ENCODE measurements at regions not wholly inside any gene's neighbourhood (a gene's known extent, or its start where the extent isn't known, plus 50 kb on each side); places are given as distances from the start of the nearest gene placed in this dataset.
"Not testable (repeated sequence)": the region's sequence is repeated elsewhere in the genome, so short reads cannot be mapped to it uniquely, and the experiment has no call there.

GRCh38 chr4:127463883-127464282 lies 168.9 kb upstream of the INTU start:
- no peak overlapping the region for H3K27ac ChIP-seq
- no peak for DNase-seq (ENCODE audit: low read depth, low spot score)

- H3K27ac ChIP-seq: no peak overlapping the region
These were observed 163.2 kb upstream of the INTU start for GRCh38 chr4:127469542-127469941.

GRCh38 chr4:127469959-127470809 lies 162.6 kb upstream of the INTU start:
- H3K27ac ChIP-seq: no peak overlapping the region
- no peak for DNase-seq (ENCODE audit: low read depth, low spot score)

More at GRCh38 chr4:127469542-127469941, 163.2 kb upstream of the INTU start:
- no peak for DNase-seq (ENCODE audit: low read depth, low spot score)

GRCh38 chr4:127478271-127478670 lies 154.5 kb upstream of the INTU start:
- DNase-seq (ENCODE audit: low read depth, low spot score); H3K27ac ChIP-seq: not testable (repeated sequence)

GRCh38 chr4:127479031-127479622 lies 153.6 kb upstream of the INTU start:
- DNase-seq (ENCODE audit: low read depth, low spot score): no peak

GRCh38 chr4:127482049-127482448 lies 150.7 kb upstream of the INTU start:
- no peak for DNase-seq (ENCODE audit: low read depth, low spot score)
- no peak overlapping the region for H3K27ac ChIP-seq

More at GRCh38 chr4:127479031-127479622, 153.6 kb upstream of the INTU start:
- no peak overlapping the region for H3K27ac ChIP-seq

- no peak for DNase-seq (ENCODE audit: low read depth, low spot score)
- no peak overlapping the region for H3K27ac ChIP-seq
These were observed 148.6 kb upstream of the INTU start for GRCh38 chr4:127484117-127484516.

- no peak overlapping the region for H3K27ac ChIP-seq
These were observed 146.5 kb upstream of the INTU start for GRCh38 chr4:127486248-127486647.

GRCh38 chr4:127491571-127491970 lies 141.2 kb upstream of the INTU start:
- no peak overlapping the region for H3K27ac ChIP-seq
- no peak for DNase-seq (ENCODE audit: low read depth, low spot score)

More at GRCh38 chr4:127486248-127486647, 146.5 kb upstream of the INTU start:
- no peak for DNase-seq (ENCODE audit: low read depth, low spot score)

- not testable (repeated sequence) for DNase-seq (ENCODE audit: low read depth, low spot score); H3K27ac ChIP-seq
These were observed 135.9 kb upstream of the INTU start for GRCh38 chr4:127496875-127497274.

- no peak overlapping the region for H3K27ac ChIP-seq
- no peak for DNase-seq (ENCODE audit: low read depth, low spot score)
These were observed 134.4 kb upstream of the INTU start for GRCh38 chr4:127498366-127498765.

GRCh38 chr4:127500242-127500641 lies 132.5 kb upstream of the INTU start:
- no peak for DNase-seq (ENCODE audit: low read depth, low spot score)
- H3K27ac ChIP-seq: no peak overlapping the region

GRCh38 chr4:127501103-127501502 lies 131.7 kb upstream of the INTU start:
- H3K27ac ChIP-seq: no peak overlapping the region
- DNase-seq (ENCODE audit: low read depth, low spot score): no peak

- DNase-seq (ENCODE audit: low read depth, low spot score): no peak
These were observed 129.6 kb upstream of the INTU start for GRCh38 chr4:127503111-127503510.

GRCh38 chr4:127505203-127505602 lies 127.6 kb upstream of the INTU start:
- no peak for DNase-seq (ENCODE audit: low read depth, low spot score)
- no peak overlapping the region for H3K27ac ChIP-seq

More at GRCh38 chr4:127503111-127503510, 129.6 kb upstream of the INTU start:
- H3K27ac ChIP-seq: no peak overlapping the region

GRCh38 chr4:127506283-127506682 lies 126.5 kb upstream of the INTU start:
- DNase-seq (ENCODE audit: low read depth, low spot score): no peak
- no peak overlapping the region for H3K27ac ChIP-seq

GRCh38 chr4:127509155-127509554 lies 123.6 kb upstream of the INTU start:
- DNase-seq (ENCODE audit: low read depth, low spot score): no peak
- no peak overlapping the region for H3K27ac ChIP-seq

GRCh38 chr4:127512672-127513071 lies 120.1 kb upstream of the INTU start:
- H3K27ac ChIP-seq; DNase-seq (ENCODE audit: low read depth, low spot score): not testable (repeated sequence)

GRCh38 chr4:127515259-127515658 lies 117.5 kb upstream of the INTU start:
- DNase-seq (ENCODE audit: low read depth, low spot score): not testable (repeated sequence)

GRCh38 chr4:127518046-127518445 lies 114.7 kb upstream of the INTU start:
- no peak for DNase-seq (ENCODE audit: low read depth, low spot score)
- H3K27ac ChIP-seq: no peak overlapping the region

More at GRCh38 chr4:127515259-127515658, 117.5 kb upstream of the INTU start:
- H3K27ac ChIP-seq: not testable (repeated sequence)

GRCh38 chr4:127521463-127521862 lies 111.3 kb upstream of the INTU start:
- H3K27ac ChIP-seq: no peak overlapping the region
- no peak for DNase-seq (ENCODE audit: low read depth, low spot score)
